Fibroblast of pulmonary artery (primary cell): ENCODE measurements at regions not wholly inside any gene's neighbourhood (a gene's known extent, or its start where the extent isn't known, plus 50 kb on each side); places are given as distances from the start of the nearest gene placed in this dataset.

Experiments
- DNase-seq: peaks from one replicate; pipeline ENCODE4 v3.0.0-alpha.2; 2010; ENCODE audit warnings: low read depth
- H3K4me3 ChIP-seq: replicated peaks from 2 replicates; pipeline ENCODE4 v1.5.1; 2011; ENCODE audit warnings: low read depth, mild to moderate bottlenecking, control low read depth, low read length, moderate library complexity
- TF ChIP-seq, protein P1 (sequence below): IDR thresholded peaks from 2 replicates; pipeline ENCODE4 v1.5.1; 2011; ENCODE audit warnings: mild to moderate bottlenecking, control low read depth, low read length, inconsistent platforms; ENCODE audit errors: missing control alignments

DNA sequence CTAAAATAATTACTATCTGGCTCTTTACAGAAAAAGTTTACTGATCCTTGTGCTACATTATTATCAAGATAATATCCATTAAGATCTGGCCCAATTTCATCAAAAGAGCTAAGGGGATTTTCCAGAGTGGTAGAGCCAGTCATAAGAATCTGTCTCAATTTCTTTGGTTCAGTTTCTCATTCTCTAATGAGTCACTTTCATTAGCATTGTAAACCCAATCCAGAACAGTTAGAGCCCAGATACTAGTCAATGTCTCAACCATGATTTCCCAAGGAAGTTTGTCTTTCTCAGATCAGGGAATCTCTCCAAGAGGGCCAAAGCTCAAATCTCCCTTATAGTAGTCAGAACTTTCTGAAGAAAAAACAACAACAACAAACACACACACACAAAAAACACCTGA lies 131.1 kb upstream of the PPP2R3A start:
- TF ChIP-seq, protein P1, sequence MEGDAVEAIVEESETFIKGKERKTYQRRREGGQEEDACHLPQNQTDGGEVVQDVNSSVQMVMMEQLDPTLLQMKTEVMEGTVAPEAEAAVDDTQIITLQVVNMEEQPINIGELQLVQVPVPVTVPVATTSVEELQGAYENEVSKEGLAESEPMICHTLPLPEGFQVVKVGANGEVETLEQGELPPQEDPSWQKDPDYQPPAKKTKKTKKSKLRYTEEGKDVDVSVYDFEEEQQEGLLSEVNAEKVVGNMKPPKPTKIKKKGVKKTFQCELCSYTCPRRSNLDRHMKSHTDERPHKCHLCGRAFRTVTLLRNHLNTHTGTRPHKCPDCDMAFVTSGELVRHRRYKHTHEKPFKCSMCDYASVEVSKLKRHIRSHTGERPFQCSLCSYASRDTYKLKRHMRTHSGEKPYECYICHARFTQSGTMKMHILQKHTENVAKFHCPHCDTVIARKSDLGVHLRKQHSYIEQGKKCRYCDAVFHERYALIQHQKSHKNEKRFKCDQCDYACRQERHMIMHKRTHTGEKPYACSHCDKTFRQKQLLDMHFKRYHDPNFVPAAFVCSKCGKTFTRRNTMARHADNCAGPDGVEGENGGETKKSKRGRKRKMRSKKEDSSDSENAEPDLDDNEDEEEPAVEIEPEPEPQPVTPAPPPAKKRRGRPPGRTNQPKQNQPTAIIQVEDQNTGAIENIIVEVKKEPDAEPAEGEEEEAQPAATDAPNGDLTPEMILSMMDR, result no peak
- no peak for DNase-seq
- H3K4me3 ChIP-seq, result no peak overlapping the region

DNA sequence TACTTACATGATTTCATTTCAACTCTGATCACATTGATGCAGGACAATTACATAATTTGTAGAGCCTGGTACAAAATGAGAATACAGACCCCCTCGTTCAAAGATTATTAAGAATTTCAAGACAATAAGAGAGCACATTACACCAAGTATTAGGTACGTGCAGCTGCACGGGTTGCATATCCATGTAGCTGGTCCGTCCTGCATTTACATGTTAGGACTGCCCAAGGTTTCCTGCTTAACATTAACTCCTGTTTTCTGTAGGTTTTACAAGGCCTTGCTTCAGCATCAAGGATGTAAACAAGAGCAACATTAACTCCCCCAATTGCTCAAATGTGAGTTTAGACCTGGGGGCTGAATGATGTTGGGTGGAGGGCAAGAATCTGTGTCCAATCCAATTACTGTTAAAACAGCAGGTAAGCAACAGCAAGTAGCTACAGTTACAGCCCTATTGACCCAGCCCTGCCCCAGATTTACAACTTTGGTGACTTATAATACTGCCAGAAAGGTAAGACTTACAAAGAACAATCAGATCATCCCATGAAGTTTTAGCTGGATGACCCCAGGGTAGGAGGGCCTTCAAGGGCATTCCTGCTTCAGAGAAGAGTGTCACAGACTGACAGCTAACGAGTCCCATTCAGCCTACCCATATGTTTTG lies 127.4 kb upstream of the PPP2R3A start:
- TF ChIP-seq, protein P1, result no peak
- no peak for DNase-seq
- no peak overlapping the region for H3K4me3 ChIP-seq

DNA sequence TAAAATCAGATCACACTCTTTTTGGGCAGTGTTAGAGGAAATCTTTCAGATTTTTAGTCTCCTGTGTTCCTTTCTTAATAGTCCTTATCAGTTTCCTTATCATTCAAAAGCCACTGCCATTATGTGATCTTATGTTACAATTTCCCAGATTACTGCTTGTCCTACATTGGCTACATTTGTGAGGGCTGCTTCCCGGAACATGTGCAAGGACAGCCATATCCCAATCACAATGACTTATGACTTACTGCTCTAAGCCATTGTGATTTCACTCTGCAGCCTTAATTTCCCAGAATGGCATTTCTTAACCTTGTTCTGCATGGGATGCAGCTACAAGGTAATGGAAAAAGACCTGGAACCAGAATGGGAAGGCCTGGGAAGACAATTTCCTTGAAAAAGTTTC lies 125.1 kb upstream of the PPP2R3A start:
- H3K4me3 ChIP-seq, result no peak overlapping the region
- DNase-seq, result no peak
- TF ChIP-seq, protein P1, result no peak

DNA sequence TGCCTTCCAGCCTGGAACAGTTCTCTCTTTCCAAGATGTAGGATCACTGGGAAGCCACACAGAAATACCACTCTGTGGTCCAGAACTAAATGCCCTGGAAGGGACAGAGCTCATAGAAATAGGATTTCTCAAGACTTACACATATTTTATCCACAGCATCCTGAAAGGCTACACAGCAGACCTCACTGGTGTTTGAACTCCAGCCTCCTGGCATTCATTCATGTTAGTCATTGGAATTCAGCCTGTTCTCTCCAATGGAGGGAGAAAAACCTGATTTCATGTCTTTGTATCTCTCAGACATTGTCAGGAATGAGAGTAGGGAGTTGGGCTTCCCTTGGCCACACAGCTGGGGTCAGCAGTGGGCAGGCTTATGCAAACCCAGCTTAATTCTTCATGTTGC lies 121.1 kb upstream of the PPP2R3A start:
- no peak for DNase-seq
- TF ChIP-seq, protein P1, result no peak

DNA sequence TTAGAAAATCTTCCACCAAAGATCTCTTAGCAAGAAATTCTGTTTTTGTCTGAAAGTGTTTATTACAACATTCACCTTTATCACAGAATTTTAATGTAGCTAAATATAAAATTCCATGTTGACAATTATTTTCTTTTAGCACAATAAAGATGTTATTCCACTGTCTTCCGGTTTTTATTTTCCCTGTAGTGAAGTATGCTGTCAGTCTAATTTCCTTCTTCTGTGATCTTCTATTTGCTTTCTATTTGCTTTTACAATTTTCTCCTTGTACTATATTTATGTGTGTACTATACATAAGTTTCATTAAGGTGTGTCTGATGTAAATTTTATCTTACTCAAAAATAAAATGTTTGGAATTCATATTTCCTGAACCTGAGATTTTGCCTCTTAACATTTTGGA lies 117.5 kb upstream of the PPP2R3A start:
- DNase-seq, result no peak
- TF ChIP-seq, protein P1, result no peak
- no peak overlapping the region for H3K4me3 ChIP-seq

More for the DNA sequence above, 121.1 kb upstream of the PPP2R3A start:
- no peak overlapping the region for H3K4me3 ChIP-seq

DNA sequence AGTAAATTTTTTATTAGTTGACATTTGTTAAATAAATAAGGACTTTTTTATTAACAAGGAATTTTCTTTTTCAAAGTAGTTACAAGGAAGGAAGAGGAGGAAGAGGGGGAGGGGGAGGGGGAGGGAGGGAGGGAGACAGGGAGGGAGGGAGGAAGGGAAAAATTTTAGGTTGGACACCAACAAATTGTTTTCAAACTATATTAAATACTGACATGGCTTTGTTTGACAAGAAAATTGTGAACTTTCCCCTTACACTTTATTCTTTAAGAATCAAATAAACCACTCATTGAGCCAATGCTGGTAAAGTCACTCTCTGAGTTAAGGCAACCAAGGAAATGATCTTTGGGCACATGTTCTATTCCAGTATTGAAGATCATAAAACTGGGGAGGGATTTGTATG lies 115.7 kb upstream of the PPP2R3A start:
- H3K4me3 ChIP-seq, result no peak overlapping the region
- DNase-seq, result no peak
- TF ChIP-seq, protein P1, result no peak
